ENCODE measurements at regions not wholly inside any gene's neighbourhood (a gene's known extent, or its start where the extent isn't known, plus 50 kb on each side); places are given as distances from the start of the nearest gene placed in this dataset.

DNA sequence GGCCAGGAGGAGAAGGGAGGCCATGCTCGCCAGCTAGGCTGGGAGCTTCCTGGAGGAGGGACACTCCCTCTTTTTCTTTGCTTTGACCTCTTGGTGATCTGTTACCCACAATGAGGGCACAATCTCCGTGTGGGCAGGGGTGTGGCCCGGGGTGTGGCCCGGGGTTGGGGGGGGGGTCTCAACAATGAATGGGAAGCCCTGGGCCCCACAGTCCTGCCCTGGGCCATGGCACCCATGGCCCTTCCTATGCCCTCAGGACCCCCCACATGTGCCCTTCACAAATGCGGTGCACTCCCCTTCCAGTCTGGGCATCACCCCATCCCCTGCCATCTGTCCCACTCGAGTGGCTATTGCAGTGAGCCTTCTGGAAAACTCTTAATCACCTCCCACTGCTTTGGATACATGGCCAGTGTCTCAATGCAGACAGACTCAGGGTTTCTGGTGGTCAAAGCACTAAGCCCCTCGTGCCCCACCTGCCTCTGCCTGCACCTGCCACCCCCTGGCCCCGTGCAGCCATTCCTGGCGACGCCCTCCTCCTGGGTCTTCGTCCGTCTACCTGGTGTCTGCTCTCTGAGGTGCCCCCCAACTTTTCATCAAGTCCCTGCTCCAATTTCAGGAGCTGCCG is 611.3 kb downstream of the TBC1D22A start:
- DNase-seq (ENCODE audit: low read depth, low spot score), result no peak

DNA sequence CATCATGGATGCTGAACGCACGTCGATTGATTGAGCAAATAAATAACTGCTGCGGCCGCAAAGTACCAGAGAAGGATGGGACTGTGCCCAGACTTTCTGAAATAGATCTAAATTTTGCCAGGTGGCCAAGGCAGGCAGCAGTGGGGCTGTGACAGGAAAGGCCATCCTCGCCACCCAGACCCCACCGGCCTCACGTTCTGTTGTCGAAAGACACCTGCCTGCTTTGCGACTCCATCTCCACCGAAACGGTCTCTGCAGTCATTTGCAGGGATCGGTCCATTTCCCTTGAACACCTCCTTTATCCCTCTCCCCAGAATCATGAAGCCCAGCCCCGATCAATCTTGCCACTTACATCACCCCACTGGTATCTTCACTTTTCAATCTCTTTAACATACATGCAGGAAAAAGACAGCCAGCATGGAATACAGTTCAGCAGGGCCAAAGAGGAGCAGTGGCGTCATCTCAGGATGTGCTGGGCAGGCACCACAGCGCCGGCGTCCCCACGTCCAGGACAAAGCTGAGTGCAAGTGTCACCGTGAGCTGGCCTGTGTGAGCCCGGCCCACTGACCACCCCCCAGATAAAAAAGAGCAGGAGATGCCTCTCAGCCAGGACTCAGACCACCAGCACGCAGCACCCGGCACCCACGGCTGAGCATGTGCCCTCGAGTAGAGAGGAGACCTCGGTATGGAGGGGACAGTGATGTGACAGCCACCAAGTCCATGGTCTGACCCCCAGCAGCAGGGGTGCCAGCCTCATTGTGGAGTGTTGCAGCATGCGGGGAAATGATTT is 610.3 kb downstream of the TBC1D22A start:
- DNase-seq (ENCODE audit: low read depth, low spot score), result no peak

DNA sequence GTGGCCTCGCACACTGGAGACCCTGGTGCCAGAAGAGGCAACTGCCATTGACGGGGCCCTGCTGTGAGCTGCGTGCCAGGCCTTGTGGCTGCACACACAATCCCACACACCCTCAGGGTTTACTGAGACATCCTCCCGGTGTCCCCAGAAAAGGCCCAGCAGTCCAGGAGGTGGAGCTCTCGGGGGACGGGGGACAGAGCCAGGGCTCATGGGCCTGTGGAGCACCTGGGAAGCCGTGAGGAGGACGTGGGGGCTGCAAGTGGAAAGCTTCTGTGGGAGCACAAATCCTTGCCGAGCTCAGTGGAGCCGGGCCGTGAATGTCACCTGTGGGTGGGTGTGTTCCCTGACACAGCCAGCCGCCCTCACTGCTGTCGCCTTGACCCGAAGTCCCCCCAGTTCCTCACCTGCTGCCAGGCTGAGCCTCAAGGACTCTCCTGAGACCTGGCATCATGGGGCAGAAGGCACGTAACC is 609.7 kb downstream of the TBC1D22A start:
- no peak for DNase-seq (ENCODE audit: low read depth, low spot score)

DNA sequence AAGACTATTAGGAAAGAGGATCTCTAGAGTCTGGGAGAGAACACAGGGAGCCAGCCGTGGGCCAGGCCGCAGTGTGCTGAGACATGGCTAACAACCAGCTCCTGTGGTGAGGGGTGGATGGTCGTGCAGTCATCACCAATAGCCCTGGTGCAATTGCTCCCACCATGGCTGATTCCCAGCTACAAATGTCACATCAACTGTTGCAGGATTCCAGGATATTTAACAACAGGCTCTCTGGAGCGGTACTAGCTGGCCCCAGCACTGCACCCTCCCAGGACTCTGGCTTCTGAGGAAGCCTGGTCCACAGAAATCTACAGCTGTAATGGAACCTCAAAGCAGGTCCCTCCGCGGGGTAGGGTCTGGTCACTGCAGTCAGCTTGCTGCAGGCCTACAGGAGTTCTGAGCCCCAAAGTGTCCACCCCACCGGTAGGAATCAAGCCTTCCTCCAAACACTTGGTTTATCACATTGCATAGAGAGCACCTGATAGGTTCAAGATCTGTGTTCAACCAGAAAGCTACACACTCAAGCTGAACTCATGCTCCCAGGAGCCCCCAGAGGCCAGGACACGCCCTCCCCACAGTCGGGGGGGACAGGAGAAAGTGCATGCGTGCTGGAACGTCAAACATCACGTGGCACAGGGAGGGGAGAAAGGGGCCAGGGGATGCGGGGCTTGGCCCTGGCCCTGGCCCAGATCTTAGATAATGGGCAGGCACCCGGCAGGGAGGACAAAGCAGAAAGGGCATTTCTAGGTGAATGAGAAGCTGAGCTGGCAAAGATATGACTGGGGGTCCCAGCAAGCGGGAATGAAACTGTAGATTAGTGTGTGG is 609.0 kb downstream of the TBC1D22A start:
- DNase-seq (ENCODE audit: low read depth, low spot score), result no peak

DNA sequence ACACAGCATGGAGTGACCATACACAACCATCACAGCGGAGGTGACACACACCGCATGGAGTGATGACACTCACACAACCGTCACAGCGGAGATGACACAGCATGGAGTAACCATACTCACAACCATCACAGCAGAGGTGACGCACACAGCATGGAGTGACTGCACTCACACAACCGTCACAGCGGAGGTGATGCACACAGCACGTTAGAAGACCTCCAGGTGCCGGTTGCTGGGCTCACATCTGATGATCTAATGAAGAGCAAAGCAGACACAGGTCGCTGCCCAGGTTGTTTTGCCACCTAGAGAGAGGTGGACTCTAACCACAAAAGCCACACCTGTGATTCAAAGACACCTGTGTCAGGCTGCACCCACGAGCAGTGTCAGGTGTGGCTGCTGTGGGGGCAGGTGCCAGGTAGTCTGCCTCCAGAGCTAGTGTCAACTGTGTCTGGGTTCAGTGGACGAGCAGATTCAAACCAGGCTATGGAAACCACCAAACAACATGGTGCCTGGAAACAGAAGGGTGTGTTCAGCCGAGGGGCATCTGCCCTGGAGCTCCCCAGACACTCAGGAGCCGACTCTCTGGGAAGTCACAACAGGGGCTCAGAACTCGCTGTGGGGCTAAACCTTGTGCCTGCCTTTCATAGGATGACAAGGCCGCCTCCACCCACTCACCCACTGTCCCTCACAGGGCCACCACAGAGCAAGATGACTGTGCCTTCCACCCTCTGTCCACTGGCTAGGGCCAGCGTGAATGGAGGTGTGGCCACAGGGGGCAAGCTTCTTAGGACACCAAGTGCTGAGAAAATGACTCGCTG is 608.2 kb downstream of the TBC1D22A start:
- DNase-seq (ENCODE audit: low read depth, low spot score), result no peak

DNA sequence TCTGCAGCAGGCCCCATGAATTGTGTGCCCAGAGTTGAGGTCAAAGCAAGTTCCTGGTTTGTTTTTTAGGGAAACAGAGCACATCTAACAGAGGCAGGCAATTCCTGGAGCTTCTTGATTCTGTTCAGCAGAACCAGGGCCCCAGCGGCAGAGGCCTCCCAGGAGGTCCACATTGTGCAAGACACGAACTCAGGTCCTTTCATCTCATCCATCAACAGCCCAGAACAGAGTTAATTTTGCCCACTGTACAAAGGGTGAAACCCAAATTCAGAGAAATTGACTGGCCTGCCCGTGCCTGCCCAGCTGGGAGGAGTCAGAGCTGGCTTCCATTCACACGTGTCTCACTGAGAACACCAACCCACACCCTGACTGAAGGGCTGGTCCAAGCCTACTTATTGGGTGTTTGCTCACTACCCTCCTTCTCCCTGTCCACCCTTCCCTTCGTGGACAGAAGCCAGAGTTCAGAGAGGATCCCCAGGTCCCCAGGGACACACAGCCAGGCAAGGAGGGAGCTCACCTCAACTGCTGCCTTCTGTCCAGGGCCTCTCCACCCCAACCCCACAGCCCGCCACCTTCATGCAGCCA is 607.1 kb downstream of the TBC1D22A start:
- no peak for DNase-seq (ENCODE audit: low read depth, low spot score)

DNA sequence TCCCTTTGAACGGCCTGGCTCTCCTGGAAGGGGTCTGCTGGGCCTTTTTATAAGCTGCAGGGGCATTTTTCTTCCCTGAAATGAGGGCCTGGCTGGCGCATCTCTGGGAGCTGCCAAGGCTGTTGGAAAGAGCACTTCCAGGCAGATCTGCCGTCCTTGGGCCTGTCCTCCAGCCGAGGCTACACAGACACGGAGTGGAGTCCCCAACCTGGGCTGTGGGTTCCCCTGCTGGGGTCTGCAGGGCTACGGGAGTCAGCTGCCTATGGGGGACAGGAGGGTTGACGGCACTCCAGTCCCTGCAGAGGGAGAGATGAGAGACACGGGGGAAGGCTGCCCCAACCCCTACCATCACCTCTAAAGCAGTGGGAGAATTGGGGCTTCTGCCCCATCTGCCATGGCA is 606.6 kb downstream of the TBC1D22A start:
- DNase-seq (ENCODE audit: low read depth, low spot score), result no peak

DNA sequence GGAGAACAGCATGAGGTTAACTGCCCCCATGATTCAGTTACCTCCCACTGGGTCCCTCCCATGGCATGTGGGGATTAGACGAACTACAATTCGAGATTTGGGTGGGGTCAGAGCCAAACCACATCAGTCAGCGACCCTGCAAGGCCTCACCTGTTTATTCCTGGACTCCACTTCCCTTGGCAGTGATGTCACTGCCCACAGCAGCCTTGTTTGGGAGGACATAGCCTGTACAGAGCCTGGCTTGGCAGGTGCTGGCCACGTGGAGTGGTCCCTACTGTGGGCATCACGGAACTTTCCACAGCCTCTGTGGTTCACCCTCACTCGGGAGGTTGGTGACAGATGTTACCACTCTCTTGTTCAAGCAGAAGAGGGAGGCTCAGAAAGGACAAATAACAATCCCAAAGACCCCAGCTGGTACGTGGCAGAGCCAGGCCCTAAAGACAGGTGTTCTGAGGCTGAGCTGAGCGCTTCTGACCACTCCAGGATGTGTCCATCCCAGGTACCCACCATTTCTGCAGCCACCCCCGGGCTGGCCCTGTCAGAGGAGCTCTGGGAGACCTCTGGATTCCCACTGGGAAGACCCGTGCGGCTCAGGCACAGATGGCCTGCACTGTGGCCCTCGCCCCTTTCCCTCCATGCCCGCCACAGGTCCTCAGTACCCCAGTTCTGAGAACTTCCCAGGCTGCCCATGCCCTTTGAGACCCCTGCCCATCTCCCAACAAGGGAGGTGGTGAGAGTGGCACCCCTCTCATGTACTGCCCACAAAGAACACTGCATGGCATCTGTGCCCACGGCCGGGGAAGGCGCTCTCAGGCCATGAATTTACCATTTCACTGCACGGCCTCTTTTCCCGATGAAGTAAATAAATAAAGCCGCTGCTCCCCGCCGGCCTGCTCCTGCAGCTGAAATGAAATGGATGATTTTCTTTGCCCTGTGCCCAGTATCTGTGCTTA is 605.8 kb downstream of the TBC1D22A start:
- DNase-seq (ENCODE audit: low read depth, low spot score), result no peak

DNA sequence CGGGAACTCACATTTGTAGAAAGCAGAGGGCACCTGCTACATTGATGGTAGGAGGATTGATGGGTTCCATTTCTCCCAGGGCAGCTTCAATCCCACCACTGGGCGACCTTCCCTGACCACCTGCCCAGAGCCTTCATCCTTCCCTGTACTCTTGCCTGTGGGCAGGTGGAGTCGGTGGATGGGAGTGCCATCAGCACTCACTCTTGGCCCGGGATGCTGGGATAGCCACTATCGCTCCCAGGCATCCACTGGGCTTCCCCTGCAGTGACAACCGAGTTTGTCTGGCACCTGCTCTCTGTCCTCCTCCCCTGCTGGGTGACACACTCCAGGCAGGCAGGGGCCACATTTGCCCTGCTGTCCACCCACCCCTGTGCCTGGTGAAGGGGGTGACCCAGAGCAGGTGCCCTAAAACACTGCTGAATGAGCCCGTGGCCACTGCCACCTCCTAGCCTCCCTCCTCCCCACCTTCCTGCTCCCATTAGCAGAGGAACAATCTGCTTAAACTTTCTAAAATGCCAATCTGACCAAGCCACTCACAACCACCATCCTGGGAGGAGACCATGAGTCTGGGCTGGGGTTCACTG is 604.7 kb downstream of the TBC1D22A start:
- DNase-seq (ENCODE audit: low read depth, low spot score), result no peak

DNA sequence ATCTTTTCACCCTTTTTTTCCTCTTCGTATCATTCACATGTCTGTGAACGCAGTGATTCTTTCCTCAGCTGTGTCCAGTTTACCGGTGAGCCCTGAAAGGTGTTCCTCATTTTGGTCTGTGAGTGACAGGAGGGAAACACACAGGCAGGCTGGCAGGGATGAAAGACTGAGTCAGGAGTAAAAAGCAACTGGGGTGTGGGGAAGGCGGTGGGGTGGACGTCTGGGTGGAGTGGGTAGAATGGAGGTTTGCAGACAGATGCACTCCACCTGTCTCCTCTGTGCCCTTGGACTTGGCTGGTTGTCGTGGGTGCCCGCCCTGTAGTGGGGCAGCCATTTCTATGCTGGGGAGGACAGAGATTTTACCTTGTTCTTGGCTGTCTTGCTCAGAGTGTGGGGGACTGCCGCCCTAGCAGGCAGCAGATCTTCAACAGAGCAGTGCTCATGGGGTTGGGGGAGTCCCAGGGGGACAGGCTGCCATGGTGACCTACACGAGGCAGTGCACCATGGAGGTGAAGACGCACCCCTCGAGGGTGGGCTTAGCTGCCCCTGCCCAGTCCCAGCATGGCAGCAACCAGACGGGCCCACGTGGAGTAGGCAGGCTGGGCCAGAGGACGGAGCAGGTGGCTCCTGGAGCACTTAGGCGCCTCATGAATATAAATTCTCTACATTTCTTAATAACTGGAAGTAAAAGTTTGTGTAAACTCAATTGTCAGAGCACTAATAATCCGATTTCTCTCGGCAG is 603.7 kb downstream of the TBC1D22A start:
- no peak for DNase-seq (ENCODE audit: low read depth, low spot score)

DNA sequence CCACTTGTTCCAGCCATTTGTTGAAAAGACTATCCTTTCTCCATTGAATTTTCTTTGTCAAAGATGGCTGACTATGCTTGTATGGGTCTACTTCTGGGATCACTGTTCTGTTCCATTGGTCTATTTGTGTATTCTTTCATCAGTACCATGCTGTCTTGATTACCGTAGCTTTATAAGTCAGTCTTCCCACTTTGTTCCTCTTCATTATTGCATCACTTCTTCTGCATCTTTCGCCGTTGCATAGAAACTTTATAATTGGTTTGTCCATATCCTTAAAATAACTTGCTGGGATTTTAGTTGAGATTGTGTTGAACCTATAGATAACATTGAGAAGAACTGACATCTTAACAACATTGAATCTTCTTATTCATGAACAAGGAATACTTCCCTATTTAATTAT is 598.8 kb downstream of the TBC1D22A start:
- DNase-seq (ENCODE audit: low read depth, low spot score), result no peak

DNA sequence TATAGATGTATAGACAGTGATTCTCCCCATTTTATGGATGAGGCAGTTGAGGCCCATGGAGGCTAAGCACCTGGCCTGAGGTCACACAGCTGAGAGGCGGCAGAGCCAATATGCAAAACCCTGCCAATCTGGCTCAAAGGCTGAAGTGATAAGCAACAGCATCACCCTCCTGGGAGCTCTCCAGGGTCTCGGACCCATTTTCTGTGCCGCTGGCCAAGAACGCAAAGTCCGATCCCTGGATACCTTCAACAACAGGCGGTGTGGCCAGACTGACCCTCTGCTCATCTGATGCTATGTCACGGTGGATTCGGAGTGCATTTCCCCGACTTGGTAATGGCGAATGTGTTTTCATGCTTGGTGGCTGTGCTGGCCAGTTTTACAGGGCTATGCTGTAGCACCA is 595.0 kb downstream of the TBC1D22A start:
- no peak for DNase-seq (ENCODE audit: low read depth, low spot score)

DNA sequence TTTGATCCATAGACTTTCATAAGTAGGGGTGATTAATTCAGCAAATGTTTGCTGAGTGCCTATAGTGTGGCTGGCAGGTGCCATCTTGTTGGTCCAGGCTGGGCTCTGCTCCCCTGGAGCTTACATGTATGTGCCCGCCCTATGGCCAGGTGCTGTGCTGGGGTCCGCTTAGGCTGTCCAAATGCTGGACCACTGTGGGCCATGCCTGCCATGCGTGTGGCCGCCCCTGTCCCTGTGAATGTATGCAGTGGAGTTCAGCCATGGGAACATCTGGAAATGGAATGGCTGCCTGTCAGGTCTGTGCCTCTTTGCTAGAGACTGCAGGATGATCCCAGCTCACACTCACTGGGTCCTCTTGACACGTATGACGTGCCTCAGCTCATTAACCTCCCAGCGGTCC is 594.6 kb downstream of the TBC1D22A start:
- no peak for DNase-seq (ENCODE audit: low read depth, low spot score)

DNA sequence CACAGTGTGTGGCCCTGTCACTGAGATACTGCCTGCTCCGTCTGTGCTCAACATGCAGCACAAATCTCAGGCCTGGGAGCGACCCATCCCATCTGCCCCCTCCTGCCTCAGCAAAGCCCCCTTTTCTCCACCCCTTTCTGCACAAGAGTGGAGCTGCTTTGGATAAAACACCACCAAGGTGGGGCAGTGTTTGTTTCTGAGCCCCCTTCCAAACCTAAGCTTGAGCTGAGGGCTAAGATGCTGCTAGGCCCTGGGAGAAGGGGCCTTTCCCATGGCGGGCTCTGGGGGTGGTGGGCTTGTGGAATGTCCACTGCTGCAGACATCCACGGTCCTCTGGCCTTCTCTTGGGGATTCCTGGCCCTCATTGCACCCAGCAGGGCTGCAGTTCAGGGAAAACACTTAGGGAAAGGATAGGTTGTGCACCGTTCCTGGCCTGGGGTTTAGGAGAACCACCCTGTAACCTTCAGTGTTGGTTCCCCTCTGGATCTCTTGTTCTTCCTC is 594.1 kb downstream of the TBC1D22A start:
- DNase-seq (ENCODE audit: low read depth, low spot score), result no peak

DNA sequence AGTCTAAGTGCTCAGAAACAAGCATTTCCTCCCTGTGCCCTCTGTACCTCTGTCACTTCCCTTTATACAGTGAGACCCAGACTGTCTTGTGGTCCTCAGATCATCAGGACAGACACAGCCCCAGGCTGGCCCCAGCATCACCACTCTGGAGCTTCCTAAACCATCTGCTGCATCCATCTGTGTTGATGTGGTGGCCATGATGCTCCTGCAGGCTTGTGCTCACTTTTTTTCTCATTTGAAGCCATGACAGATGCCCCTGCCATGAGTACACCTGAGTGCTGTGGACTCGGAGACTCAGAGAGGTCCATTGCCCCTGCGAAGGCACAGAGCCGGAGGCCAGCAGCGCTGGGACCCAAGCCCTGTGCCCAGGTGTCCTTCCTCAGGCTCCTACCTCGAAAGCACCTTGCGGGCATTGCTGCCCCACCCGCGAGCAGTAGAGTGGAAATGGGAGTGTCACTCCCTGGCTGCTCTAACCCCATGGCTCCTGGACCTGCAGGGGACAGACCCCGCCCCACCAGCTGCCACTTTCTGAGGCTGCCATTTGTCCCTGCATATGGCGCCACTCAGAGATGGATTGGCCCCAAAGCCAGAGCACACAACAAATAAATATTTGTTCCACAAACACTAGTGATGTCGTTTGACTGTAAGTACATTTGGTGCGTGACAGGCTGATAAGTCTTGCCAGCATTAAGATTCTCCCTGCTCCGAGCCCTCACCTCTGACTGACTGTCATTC is 593.5 kb downstream of the TBC1D22A start:
- no peak for DNase-seq (ENCODE audit: low read depth, low spot score)

DNA sequence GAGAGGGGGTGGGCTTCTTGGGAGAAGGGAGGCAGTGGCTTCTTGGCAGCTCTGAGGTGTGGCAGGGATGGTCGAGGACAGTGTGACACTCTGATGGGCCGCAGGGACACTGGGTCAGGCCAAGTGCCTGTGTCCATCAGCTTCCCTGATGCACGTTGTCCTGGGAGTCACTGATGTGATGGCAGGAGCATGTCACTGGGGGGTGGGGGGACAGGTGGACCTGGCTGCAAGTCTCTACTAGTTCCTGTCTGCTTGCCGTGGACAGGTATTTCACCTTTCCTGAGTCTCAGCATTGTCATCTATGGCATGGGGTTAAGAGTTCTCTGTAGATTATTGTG is 592.9 kb downstream of the TBC1D22A start:
- DNase-seq (ENCODE audit: low read depth, low spot score), result no peak

DNA sequence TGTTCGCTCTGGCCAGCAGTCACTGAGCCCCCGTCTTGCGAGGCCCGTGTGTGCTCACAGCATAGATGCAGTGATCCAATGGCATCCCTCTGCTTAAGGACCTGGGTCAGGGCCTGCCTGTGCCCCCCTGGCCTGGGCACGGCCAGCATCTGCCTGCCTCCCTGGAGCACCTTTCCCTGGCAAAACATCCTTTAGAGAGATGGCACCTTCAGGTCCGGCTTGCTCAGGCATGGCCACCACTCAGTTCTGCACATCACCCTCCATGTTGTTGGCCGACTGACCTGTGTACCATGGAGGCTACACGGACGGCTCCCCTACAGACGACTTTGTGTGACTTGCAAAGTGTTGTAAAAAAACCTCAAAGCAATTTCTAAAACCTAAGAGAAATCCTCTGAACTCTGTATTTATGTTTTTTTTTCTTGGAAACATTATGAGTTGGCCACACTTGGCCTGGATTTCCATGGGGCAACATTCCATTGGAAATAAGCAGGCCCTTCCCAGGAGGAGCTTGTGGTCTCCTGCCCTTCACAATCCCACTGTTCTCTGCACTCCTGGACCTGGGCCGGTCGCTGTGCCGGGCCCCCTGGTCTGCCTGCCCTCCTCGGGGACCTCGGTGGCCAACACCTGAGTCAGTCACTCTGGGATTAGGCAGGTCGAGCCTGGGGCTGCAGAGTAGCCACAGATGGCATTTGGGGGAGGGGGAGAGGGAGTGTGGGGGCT is 592.4 kb downstream of the TBC1D22A start:
- DNase-seq (ENCODE audit: low read depth, low spot score), result no peak
